PFSK-1 (cell line): ENCODE measurements at regions not wholly inside any gene's neighbourhood (a gene's known extent, or its start where the extent isn't known, plus 50 kb on each side); places are given as distances from the start of the nearest gene placed in this dataset.

Source experiments
- POLR2AphosphoS5 ChIP-seq: IDR thresholded peaks from 2 replicates; pipeline ENCODE4 v1.6.1; 2012; ENCODE audit warnings: low read depth, mild to moderate bottlenecking, control low read depth, low read length, moderate library complexity
- TAF1 ChIP-seq: IDR thresholded peaks from 2 replicates; pipeline ENCODE4 v1.6.1; 2012; ENCODE audit warnings: low read length, control low read depth, borderline replicate concordance; ENCODE audit not compliant: insufficient read depth

GRCh38 chr16:9334103-9334502, 242.7 kb downstream of the HAPSTR1 start:
- TF ChIP-seq POLR2AphosphoS5 (no peak), TAF1 (no peak)
